ENCODE measurements at regions not wholly inside any gene's neighbourhood (a gene's known extent, or its start where the extent isn't known, plus 50 kb on each side); places are given as distances from the start of the nearest gene placed in this dataset.

GRCh38 chr4:173936861-173937260, 346.6 kb downstream of the FBXO8 start:
- TF ChIP-seq CTCF (conservative IDR thresholded peaks at IDR 0.05 in 1 of 2, IDR thresholded peaks at IDR 0.05 in 1 of 2; ENCODE audit: extremely low read depth in 1 of 2, insufficient read depth in 1 of 2, low read depth in 1 of 2, low read length in 2 of 2) (no peak), EZH2 (IDR thresholded peaks at IDR 0.05; ENCODE audit: borderline replicate concordance, low read length) (no peak)

All from mammary epithelial cell (primary cell).